ENCODE measurements at regions not wholly inside any gene's neighbourhood (a gene's known extent, or its start where the extent isn't known, plus 50 kb on each side); places are given as distances from the start of the nearest gene placed in this dataset.

- Mint-ChIP-seq H3K27me3 (ENCODE audit: unreplicated experiment) (no peaks in the 10 kb centered on the region), H3K9me3 (ENCODE audit: unreplicated experiment) (peaks cover 4% of the 10 kb centered on the region), H3K36me3 (ENCODE audit: low read depth, unreplicated experiment) (no peaks in the 10 kb centered on the region), H3K27ac (ENCODE audit: unreplicated experiment) (no peak overlapping the region), H3K4me3 (ENCODE audit: unreplicated experiment) (no peak overlapping the region), H3K4me1 (ENCODE audit: unreplicated experiment) (peaks cover 2% of the 10 kb centered on the region)
- no peak for TF ChIP-seq CTCF (IDR thresholded peaks at IDR 0.05; ENCODE audit: unreplicated experiment)
- DNase-seq (ENCODE audit: low spot score), result no peak
Observed at GRCh38 chr10:20648263-20648874, 248.7 kb downstream of the NEBL start.

- no peak overlapping the region for H3K4me3 Mint-ChIP-seq (ENCODE audit: unreplicated experiment)
- H3K27me3 Mint-ChIP-seq (ENCODE audit: unreplicated experiment), result peaks cover 1% of the 10 kb centered on the region
Observed at GRCh38 chr10:20647756-20648155, 249.4 kb downstream of the NEBL start.

GRCh38 chr10:20644421-20644820 lies 252.7 kb downstream of the NEBL start:
- peaks cover 1% of the 10 kb centered on the region for H3K27me3 Mint-ChIP-seq (ENCODE audit: unreplicated experiment)
- peaks cover 22% of the 10 kb centered on the region for H3K4me1 Mint-ChIP-seq (ENCODE audit: unreplicated experiment)

More at GRCh38 chr10:20647756-20648155, 249.4 kb downstream of the NEBL start:
- Mint-ChIP-seq H3K4me1 (ENCODE audit: unreplicated experiment) (peaks cover 2% of the 10 kb centered on the region), H3K36me3 (ENCODE audit: low read depth, unreplicated experiment) (no peaks in the 10 kb centered on the region), H3K27ac (ENCODE audit: unreplicated experiment) (no peak overlapping the region), H3K9me3 (ENCODE audit: unreplicated experiment) (peaks cover 4% of the 10 kb centered on the region)
- DNase-seq (ENCODE audit: low spot score), result no peak
- no peak for TF ChIP-seq CTCF (IDR thresholded peaks at IDR 0.05; ENCODE audit: unreplicated experiment)

GRCh38 chr10:20641605-20642004 lies 255.5 kb downstream of the NEBL start:
- DNase-seq (ENCODE audit: low spot score), result no peak
- Mint-ChIP-seq H3K4me1 (ENCODE audit: unreplicated experiment) (peaks cover 22% of the 10 kb centered on the region), H3K27ac (ENCODE audit: unreplicated experiment) (peak overlapping the region; percentile 45), H3K27me3 (ENCODE audit: unreplicated experiment) (peaks cover 6% of the 10 kb centered on the region), H3K4me3 (ENCODE audit: unreplicated experiment) (no peak overlapping the region), H3K9me3 (ENCODE audit: unreplicated experiment) (peaks cover 4% of the 10 kb centered on the region), H3K36me3 (ENCODE audit: low read depth, unreplicated experiment) (no peaks in the 10 kb centered on the region)
- TF ChIP-seq CTCF (IDR thresholded peaks at IDR 0.05; ENCODE audit: unreplicated experiment), result no peak

More at GRCh38 chr10:20644421-20644820, 252.7 kb downstream of the NEBL start:
- Mint-ChIP-seq H3K36me3 (ENCODE audit: low read depth, unreplicated experiment) (no peaks in the 10 kb centered on the region), H3K27ac (ENCODE audit: unreplicated experiment) (no peak overlapping the region), H3K4me3 (ENCODE audit: unreplicated experiment) (no peak overlapping the region), H3K9me3 (ENCODE audit: unreplicated experiment) (peaks cover 4% of the 10 kb centered on the region)
- no peak for TF ChIP-seq CTCF (IDR thresholded peaks at IDR 0.05; ENCODE audit: unreplicated experiment)
- DNase-seq (ENCODE audit: low spot score), result no peak

GRCh38 chr10:20635570-20635969 lies 261.5 kb downstream of the NEBL start:
- DNase-seq (ENCODE audit: low spot score), result no peak
- TF ChIP-seq CTCF (IDR thresholded peaks at IDR 0.05; ENCODE audit: unreplicated experiment), result no peak
- Mint-ChIP-seq H3K4me1 (ENCODE audit: unreplicated experiment) (peaks cover 2% of the 10 kb centered on the region), H3K27ac (ENCODE audit: unreplicated experiment) (no peak overlapping the region), H3K9me3 (ENCODE audit: unreplicated experiment) (no peaks in the 10 kb centered on the region), H3K27me3 (ENCODE audit: unreplicated experiment) (peaks cover 5% of the 10 kb centered on the region), H3K36me3 (ENCODE audit: low read depth, unreplicated experiment) (no peaks in the 10 kb centered on the region), H3K4me3 (ENCODE audit: unreplicated experiment) (no peak overlapping the region)

Data from endothelial cell (in vitro differentiated cells).